Urinary bladder (tissue), 3 donors: ENCODE measurements at regions not wholly inside any gene's neighbourhood (a gene's known extent, or its start where the extent isn't known, plus 50 kb on each side); places are given as distances from the start of the nearest gene placed in this dataset.

Experiments
- DNase-seq: peaks from one replicate; pipeline ENCODE4 v3.0.0-alpha.2; 2015; ENCODE audit errors: extremely low spot score
- H3K27ac ChIP-seq: one replicate; pipeline ENCODE4 v1.5.1; 2013; ENCODE audit warnings: low read depth, mild to moderate bottlenecking, moderate library complexity
- H3K36me3 ChIP-seq: one replicate; pipeline ENCODE4 v1.6.1; 2013; ENCODE audit warnings: mild to moderate bottlenecking, moderate library complexity; ENCODE audit not compliant: insufficient read depth
- H3K4me1 ChIP-seq: one replicate; pipeline ENCODE4 v1.6.1; 2013; ENCODE audit warnings: mild to moderate bottlenecking, moderate library complexity; ENCODE audit not compliant: insufficient read depth
- H3K4me3 ChIP-seq: one replicate; pipeline ENCODE4 v1.5.1; 2013; ENCODE audit warnings: low read depth, low read length
- WGBS: extraction: QIAGEN DNeasy Blood & Tissue Kit; methylation state at CpG from one replicate; pipeline ENCODE4 v1.1.7; 2013; 5-methylcytosine and 5-hydroxymethylcytosine counted together
- donor health status: healthy with polysubstance abuse.
- donor health status: healthy.

- no peaks in the 10 kb centered on the region for H3K36me3 ChIP-seq
- no peak overlapping the region for H3K27ac ChIP-seq
- H3K4me3 ChIP-seq, result no peak overlapping the region
- H3K4me1 ChIP-seq, result no peaks in the 10 kb centered on the region
- DNase-seq, result no peak
- 97% methylated on average over 3 of the region's 3 CpGs for WGBS
Measured at GRCh38 chr3:115445559-115445958, 177.8 kb upstream of the GAP43 start.

GRCh38 chr3:115448851-115449250 is 174.5 kb upstream of the GAP43 start:
- no peak for DNase-seq
- no peaks in the 10 kb centered on the region for H3K36me3 ChIP-seq
- no peak overlapping the region for H3K27ac ChIP-seq
- peaks cover 1% of the 10 kb centered on the region for H3K4me1 ChIP-seq
- WGBS, result 24% methylated on average over 2 of the region's 2 CpGs
- no peak overlapping the region for H3K4me3 ChIP-seq

DNA sequence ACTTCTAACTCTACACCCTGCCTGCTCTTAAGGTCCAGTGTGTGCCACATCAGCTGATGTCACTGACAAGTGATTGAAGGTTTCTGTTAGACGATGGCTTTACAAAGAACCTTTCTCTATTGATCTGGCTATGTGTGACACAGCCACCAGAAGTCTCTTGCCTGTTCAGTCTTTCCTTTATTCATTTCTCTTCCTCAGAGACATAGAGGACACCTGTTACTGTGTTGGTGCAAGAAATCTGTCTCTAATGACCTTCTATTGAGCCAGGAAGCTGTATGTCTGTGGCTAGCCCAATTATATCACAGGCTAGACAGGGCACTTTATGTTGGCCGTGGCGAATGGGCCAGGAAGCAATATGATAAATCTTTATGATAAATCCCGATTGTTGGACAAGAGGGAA is 173.3 kb upstream of the GAP43 start:
- WGBS, result 58% methylated on average over 4 of the region's 4 CpGs

GRCh38 chr3:115464036-115464435 is 159.3 kb upstream of the GAP43 start:
- no peak overlapping the region for H3K27ac ChIP-seq
- WGBS, result 79% methylated on average over 2 of the region's 2 CpGs
- no peak for DNase-seq
- H3K36me3 ChIP-seq, result no peaks in the 10 kb centered on the region
- no peaks in the 10 kb centered on the region for H3K4me1 ChIP-seq
- H3K4me3 ChIP-seq, result no peak overlapping the region

More for the DNA sequence above, 173.3 kb upstream of the GAP43 start:
- Histone ChIP-seq H3K4me1 (peaks cover 1% of the 10 kb centered on the region), H3K27ac (no peak overlapping the region), H3K36me3 (no peaks in the 10 kb centered on the region), H3K4me3 (no peak overlapping the region)
- DNase-seq, result no peak

DNA sequence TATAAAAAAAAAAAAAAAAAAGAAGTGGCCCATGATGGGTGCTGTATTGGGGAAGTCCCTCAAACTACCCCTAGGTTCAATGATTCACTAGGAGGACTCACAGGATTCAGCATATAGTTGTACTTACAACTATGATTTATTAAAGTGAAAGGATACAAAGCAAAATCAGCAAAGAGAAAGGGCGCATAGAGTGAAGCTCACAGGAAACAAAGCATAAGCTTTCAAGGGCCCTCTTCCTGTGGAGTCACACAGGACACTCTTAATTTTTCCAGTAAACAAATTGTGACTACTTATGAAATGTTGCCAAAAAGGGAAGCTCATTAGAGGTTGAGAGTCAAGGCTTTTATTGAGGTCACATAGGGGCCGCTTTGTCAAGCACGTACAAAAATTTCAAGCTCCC is 153.7 kb upstream of the GAP43 start:
- no peaks in the 10 kb centered on the region for H3K4me1 ChIP-seq
- 48% methylated on average over 3 of the region's 3 CpGs for WGBS
- no peaks in the 10 kb centered on the region for H3K36me3 ChIP-seq
- DNase-seq, result no peak
- no peak overlapping the region for H3K4me3 ChIP-seq
- no peak overlapping the region for H3K27ac ChIP-seq

GRCh38 chr3:115470254-115470653 is 153.1 kb upstream of the GAP43 start:
- Histone ChIP-seq H3K36me3 (no peaks in the 10 kb centered on the region), H3K4me3 (no peak overlapping the region), H3K4me1 (no peaks in the 10 kb centered on the region), H3K27ac (no peak overlapping the region)
- WGBS, result 68% methylated on average over 3 of the region's 3 CpGs
- DNase-seq, result no peak

DNA sequence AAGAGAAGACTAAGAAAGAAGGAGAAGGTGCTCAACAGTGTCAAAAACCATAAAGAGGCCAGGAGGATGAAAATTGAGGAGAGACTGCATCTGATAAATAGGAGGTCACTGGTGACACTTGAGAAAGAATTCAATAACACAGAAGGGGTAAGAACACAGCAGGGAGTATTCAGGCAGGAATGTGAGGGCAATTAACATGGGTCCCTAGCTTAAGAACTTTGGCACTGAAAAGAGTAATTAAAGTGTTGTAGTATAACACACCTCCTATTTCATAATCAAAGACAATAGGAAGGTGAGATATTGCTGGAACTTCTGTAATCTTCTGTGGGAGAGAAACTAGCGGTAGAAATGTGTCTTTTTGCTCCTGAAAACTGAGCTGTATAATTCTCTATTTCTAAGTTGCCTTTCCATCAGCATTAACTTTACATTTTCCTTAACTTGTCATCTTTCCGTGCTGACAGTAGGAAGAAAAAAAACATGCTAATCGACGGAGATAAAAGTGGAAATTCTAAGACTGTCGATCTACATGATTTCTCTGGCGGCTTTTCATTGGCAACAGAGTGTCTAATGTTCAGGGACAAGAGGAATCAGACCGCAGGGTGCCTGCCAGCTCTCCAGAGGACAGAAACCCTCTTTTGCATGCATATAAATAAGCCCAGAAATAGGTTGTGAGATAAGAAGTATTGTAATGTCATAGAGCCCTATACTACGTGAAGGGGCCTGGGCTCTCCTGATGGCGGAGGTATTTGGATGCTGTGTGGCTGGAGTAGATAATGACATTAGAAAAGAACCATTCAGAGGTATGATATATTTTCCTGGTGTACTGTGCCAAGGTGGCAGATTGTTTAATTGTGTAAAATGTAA is 147.9 kb upstream of the GAP43 start:
- Histone ChIP-seq H3K36me3 (no peaks in the 10 kb centered on the region), H3K4me1 (no peaks in the 10 kb centered on the region), H3K27ac (no peak overlapping the region), H3K4me3 (no peak overlapping the region)
- 66% methylated on average over 9 of the region's 9 CpGs for WGBS
- no peak for DNase-seq

DNA sequence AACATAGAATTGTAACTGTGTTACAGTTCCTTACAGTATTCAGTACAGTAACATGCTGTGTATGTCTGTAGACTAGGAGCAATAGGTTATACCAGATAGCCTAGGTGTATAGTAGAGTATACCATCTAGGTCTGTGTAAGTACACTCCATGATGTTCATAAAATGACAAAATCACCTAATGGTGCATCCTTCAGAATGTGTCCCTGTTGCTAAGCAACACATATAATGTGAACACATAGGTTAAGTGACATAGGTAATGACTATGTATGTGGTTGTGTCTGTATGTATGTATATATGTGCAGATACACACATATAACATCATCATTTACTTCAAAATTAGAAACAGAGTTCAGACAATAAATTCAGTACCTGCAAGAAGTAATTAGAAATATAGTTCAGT is 146.8 kb upstream of the GAP43 start:
- Histone ChIP-seq H3K27ac (no peak overlapping the region), H3K36me3 (no peaks in the 10 kb centered on the region), H3K4me3 (no peak overlapping the region), H3K4me1 (no peaks in the 10 kb centered on the region)
- no peak for DNase-seq

DNA sequence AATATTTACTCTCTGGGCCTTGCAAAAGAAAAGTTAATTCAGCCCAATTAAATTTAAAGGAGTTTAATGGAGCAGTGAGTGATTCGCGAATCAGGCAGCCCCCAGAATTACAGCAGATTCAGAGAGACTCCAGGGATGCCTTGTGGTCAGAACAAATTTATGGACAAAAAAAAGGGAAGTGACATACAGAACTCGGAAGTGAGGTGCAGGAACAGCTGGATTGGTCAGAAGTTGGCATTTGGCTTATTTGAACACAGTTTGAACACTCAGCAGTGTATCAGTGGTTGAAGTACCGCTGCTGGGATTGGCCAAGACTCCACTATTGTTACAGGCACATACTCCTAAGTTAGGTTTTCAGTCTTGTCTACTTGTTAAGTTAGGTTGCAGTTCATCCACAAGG is 145.0 kb upstream of the GAP43 start:
- Histone ChIP-seq H3K4me1 (no peaks in the 10 kb centered on the region), H3K27ac (no peak overlapping the region), H3K4me3 (no peak overlapping the region), H3K36me3 (no peaks in the 10 kb centered on the region)
- no peak for DNase-seq
- 88% methylated on average over 4 of the region's 4 CpGs for WGBS

DNA sequence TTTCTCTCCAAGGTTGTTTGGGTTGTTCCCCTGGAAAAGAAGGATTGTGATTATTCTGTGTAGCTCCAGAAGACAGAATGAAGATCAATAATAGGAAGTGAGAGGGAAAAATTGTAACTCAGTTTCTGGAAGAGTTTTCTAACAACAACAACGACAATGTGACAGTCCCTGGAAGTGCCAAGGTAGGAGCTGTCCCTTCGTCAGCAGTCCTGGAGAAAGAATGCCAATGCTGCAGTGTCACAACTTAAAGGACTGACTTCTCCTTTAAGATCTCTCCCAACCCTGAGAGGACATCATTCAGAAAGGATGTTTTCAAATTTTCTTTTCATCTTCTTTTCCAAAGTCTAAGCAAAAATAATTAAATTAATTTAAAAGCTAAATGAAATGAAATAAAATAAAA is 136.4 kb upstream of the GAP43 start:
- 59% methylated on average over 2 of the region's 2 CpGs for WGBS
- Histone ChIP-seq H3K4me3 (no peak overlapping the region), H3K36me3 (no peaks in the 10 kb centered on the region), H3K27ac (no peak overlapping the region), H3K4me1 (no peaks in the 10 kb centered on the region)
- no peak for DNase-seq

GRCh38 chr3:115487968-115488367 is 135.3 kb upstream of the GAP43 start:
- WGBS, result 83% methylated on average over 1 of the region's 1 CpG
- Histone ChIP-seq H3K4me3 (no peak overlapping the region), H3K36me3 (no peaks in the 10 kb centered on the region), H3K27ac (no peak overlapping the region), H3K4me1 (no peaks in the 10 kb centered on the region)
- no peak for DNase-seq

- no peak for DNase-seq
- no peaks in the 10 kb centered on the region for H3K4me1 ChIP-seq
- no peaks in the 10 kb centered on the region for H3K36me3 ChIP-seq
- H3K27ac ChIP-seq, result no peak overlapping the region
- H3K4me3 ChIP-seq, result no peak overlapping the region
Measured at GRCh38 chr3:115488409-115488808, 134.9 kb upstream of the GAP43 start.

- WGBS, result 84% methylated on average over 2 of the region's 2 CpGs
- Histone ChIP-seq H3K27ac (no peak overlapping the region), H3K4me3 (no peak overlapping the region), H3K4me1 (no peaks in the 10 kb centered on the region), H3K36me3 (no peaks in the 10 kb centered on the region)
- DNase-seq, result no peak
Measured at GRCh38 chr3:115494826-115495225, 128.5 kb upstream of the GAP43 start.

DNA sequence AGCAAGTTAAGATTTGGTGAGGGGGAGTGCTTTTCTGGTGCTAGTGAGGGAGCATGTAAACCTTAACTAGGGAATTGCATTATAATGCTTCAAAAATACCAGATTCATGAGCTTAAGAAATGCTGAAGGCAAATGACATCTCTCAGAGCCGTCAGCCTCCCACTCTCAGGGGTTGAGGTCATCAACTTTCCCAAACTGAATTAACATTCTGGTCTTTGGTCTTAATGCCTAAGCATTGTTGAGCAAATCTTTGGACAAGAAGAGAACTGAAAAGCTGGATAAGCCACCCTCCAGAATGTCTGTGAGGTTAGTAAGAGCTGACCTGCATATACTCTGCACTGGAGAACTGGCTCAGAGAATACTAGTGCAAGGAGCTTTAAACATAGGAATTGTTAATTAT is 124.9 kb upstream of the GAP43 start:
- no peaks in the 10 kb centered on the region for H3K4me1 ChIP-seq
- DNase-seq, result no peak
- no peak overlapping the region for H3K27ac ChIP-seq
- H3K36me3 ChIP-seq, result no peaks in the 10 kb centered on the region
- 71% methylated on average over 1 of the region's 1 CpG for WGBS
- H3K4me3 ChIP-seq, result no peak overlapping the region

DNA sequence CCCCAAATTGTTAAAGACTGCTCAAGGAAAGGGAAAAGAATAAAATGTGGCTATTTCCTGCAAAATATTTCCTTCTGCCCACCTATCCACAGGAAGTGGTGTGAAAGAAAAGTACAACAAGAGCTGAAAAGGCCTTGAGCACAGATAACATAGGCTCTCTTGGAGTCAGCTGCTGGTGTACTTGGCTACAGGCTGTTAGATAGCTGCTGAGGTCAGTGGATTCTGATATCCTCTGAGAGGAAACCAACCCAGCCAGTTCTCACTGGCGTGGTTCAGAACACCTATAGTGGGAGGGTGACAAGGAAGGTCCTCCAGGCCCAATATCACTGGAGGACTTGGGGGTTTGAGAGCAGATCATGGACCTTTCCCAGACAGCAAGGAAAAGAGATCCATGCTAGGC is 124.4 kb upstream of the GAP43 start:
- Histone ChIP-seq H3K4me3 (no peak overlapping the region), H3K4me1 (no peaks in the 10 kb centered on the region), H3K36me3 (no peaks in the 10 kb centered on the region), H3K27ac (no peak overlapping the region)
- no peak for DNase-seq
- 83% methylated on average over 1 of the region's 1 CpG for WGBS
